ENCODE measurements at regions not wholly inside any gene's neighbourhood (a gene's known extent, or its start where the extent isn't known, plus 50 kb on each side); places are given as distances from the start of the nearest gene placed in this dataset.
"Not testable (repeated sequence)": the region's sequence is repeated elsewhere in the genome, so short reads cannot be mapped to it uniquely, and the experiment has no call there.

GRCh38 chr19:29873801-29874575 lies 62.2 kb downstream of the CCNE1 start:
- no peak overlapping the region for H3K4me3 ChIP-seq (ENCODE audit: control insufficient read depth, low read depth, low read length)

DNA sequence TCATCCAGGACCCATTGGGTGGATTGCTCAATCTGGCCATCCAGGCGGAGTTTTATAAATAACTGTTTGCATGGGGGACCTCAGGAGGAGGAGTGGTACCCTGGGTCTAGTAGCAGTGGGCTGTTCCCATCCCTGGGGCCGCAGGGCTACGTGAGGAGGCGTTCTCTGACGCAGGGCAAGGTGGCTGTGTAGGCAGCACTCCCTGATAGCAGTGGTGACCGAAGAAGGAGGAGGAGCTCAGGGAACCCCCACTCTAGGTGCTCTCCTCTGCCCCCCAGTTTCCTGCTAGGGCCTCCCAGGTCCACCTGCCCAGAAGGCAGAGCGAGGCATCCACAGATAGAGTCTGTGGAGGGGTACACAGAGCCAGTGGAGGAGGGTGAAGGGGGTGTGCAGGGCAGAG lies 64.1 kb downstream of the CCNE1 start:
- no peak for DNase-seq (ENCODE audit: low read depth)
- no peak overlapping the region for H3K4me3 ChIP-seq (ENCODE audit: control insufficient read depth, low read depth, low read length)
- TF ChIP-seq CTCF (conservative IDR thresholded peaks at IDR 0.05; ENCODE audit: control insufficient read depth, insufficient read depth, low read depth, low read length) = no peak

More at GRCh38 chr19:29873801-29874575, 62.2 kb downstream of the CCNE1 start:
- DNase-seq (ENCODE audit: low read depth) = no peak
- no peak for TF ChIP-seq CTCF (conservative IDR thresholded peaks at IDR 0.05; ENCODE audit: control insufficient read depth, insufficient read depth, low read depth, low read length)

GRCh38 chr19:29876414-29876813 lies 64.6 kb downstream of the CCNE1 start:
- H3K4me3 ChIP-seq (ENCODE audit: control insufficient read depth, low read depth, low read length) = no peak overlapping the region
- TF ChIP-seq CTCF (conservative IDR thresholded peaks at IDR 0.05; ENCODE audit: control insufficient read depth, insufficient read depth, low read depth, low read length) = no peak
- DNase-seq (ENCODE audit: low read depth) = no peak

GRCh38 chr19:29876908-29877307 lies 65.1 kb downstream of the CCNE1 start:
- not testable (repeated sequence) for H3K4me3 ChIP-seq (ENCODE audit: control insufficient read depth, low read depth, low read length); DNase-seq (ENCODE audit: low read depth)

DNA sequence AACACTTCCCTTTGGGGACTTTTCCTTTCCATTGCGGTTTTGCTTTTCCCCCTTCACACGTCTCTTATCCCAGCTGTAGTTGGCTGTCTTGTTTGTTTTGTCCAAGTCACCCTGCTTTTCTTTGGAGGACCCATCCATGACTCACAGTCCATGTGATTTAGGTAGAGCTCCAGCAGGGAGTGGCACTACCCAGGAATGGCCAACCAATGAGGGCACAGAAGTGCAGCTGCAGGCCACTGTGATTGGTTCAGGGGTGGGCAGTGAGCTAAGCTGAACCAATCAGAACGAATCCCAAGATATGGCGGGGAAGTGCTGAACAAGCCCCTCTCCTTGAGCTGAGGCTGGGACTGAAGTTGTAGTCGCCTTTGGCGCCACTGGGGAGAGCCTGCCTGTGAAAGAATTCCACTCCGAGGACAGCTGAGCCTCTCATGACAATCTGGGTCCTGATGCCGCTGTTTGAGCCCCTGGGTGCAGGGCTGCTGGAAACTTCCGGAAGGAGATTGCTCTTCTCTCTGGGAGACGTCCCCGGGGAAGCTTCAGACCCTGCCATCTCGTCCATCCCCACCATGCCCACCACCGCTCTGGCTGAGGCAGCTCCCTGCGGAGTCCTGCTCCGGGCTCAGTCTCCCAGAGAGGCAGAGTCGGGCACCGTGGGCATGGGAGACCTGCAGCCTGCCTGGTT lies 62.9 kb upstream of the URI1 start:
- peak; percentile 65 for DNase-seq (ENCODE audit: low read depth)
- no peak overlapping the region for H3K4me3 ChIP-seq (ENCODE audit: control insufficient read depth, low read depth, low read length)
- no peak for TF ChIP-seq CTCF (conservative IDR thresholded peaks at IDR 0.05; ENCODE audit: control insufficient read depth, insufficient read depth, low read depth, low read length)

GRCh38 chr19:29879655-29879974 lies 62.4 kb upstream of the URI1 start:
- no peak for TF ChIP-seq CTCF (conservative IDR thresholded peaks at IDR 0.05; ENCODE audit: control insufficient read depth, insufficient read depth, low read depth, low read length)
- no peak for DNase-seq (ENCODE audit: low read depth)
- H3K4me3 ChIP-seq (ENCODE audit: control insufficient read depth, low read depth, low read length) = no peak overlapping the region

DNA sequence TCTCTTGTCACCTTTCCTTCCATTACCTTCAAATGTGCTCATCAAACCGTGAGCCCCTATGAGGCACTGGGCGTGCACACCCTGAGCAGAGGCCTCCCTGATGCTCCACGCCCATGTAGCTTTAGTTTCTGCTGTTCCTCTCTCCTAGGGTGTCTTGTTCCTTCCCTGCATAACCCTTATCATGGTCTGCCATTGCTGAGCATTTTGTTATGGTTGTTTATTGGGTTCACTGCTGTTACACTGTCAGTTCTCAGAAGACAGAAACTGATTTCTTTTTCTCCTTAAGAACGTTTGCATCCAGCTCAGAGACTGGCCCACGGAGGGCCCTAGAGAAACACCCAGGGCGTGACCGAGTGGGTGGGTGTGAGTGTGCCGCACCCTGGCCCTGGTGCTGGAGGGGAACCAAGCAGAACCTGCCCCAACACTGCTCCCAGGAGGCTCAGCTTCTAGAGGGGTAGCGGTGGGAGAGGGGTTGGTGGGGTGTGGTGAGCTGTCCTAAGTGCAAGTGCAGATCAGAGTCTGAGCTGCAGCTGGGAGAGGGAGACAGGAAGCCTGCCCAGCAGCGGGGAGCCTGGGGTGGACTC lies 61.4 kb upstream of the URI1 start:
- no peak for TF ChIP-seq CTCF (conservative IDR thresholded peaks at IDR 0.05; ENCODE audit: control insufficient read depth, insufficient read depth, low read depth, low read length)

More for the DNA sequence above, 61.4 kb upstream of the URI1 start:
- H3K4me3 ChIP-seq (ENCODE audit: control insufficient read depth, low read depth, low read length) = no peak overlapping the region
- DNase-seq (ENCODE audit: low read depth) = no peak

All from fibroblast of mammary gland (primary cell).